RWPE1 (cell line): ENCODE measurements at regions not wholly inside any gene's neighbourhood (a gene's known extent, or its start where the extent isn't known, plus 50 kb on each side); places are given as distances from the start of the nearest gene placed in this dataset.

Source experiments
- CTCF ChIA-PET: fragments of 350-600 bp; sonication (Branson Sonifier 250); formaldehyde crosslinking; extraction: SDS; loops from one replicate; lab custom pipeline; 2021; lab: Yijun Ruan, JAX
- POLR2A ChIA-PET: fragments of 400-600 bp; formaldehyde crosslinking; extraction: SDS; loops from one replicate; lab custom pipeline; 2020; ENCODE audit warnings: antibody characterized with exemption; ENCODE audit not compliant: low non-redundant PET; lab: Yijun Ruan, JAX
- DNase-seq: peaks from one replicate; pipeline ENCODE4 v3.0.0; 2012; ENCODE audit warnings: low spot score
- H3K27ac ChIP-seq: fragments of 450-650 bp; 2 replicates; pipeline ENCODE4 v1.5.1; 2017
- CTCF ChIP-seq: fragments of 450-650 bp; conservative IDR thresholded peaks from 2 replicates; pipeline ENCODE4 v1.5.1; 2017; ENCODE audit warnings: low read depth, mild to moderate bottlenecking

- no peak for TF ChIP-seq CTCF
- ChIA-PET CTCF (no interaction called here), POLR2A (no interaction called here)
- no peak overlapping the region for H3K27ac ChIP-seq
- DNase-seq = no peak
These were observed 391.0 kb upstream of the PTPRD start for GRCh38 chr9:11003836-11004235.

- POLR2A ChIA-PET = no interaction called here
- CTCF ChIA-PET = no interaction called here
- H3K27ac ChIP-seq = no peak overlapping the region
- TF ChIP-seq CTCF = no peak
- DNase-seq = no peak
These were observed 398.9 kb upstream of the PTPRD start for GRCh38 chr9:11011696-11012095.

- DNase-seq = peak; percentile 20
- CTCF ChIA-PET = no interaction called here
- H3K27ac ChIP-seq = no peak overlapping the region
- POLR2A ChIA-PET = no interaction called here
- TF ChIP-seq CTCF = no peak
These were observed 403.3 kb upstream of the PTPRD start for GRCh38 chr9:11016081-11016480.

GRCh38 chr9:11023201-11023600 is 410.4 kb upstream of the PTPRD start:
- ChIA-PET CTCF (no interaction called here), POLR2A (no interaction called here)
- no peak overlapping the region for H3K27ac ChIP-seq
- TF ChIP-seq CTCF = no peak
- DNase-seq = no peak

GRCh38 chr9:11025775-11026174 is 413.0 kb upstream of the PTPRD start:
- ChIA-PET CTCF (interaction anchor here (0.8 kb wide), 1 partner anchor 1172 kb away, joined by 3 read pairs; no protein-coding TSS in a partner anchor), POLR2A (no interaction called here)
- no peak for TF ChIP-seq CTCF
- no peak for DNase-seq
- no peak overlapping the region for H3K27ac ChIP-seq

GRCh38 chr9:11038366-11038765 is 425.6 kb upstream of the PTPRD start:
- ChIA-PET POLR2A (no interaction called here), CTCF (no interaction called here)
- no peak for TF ChIP-seq CTCF
- no peak for DNase-seq
- no peak overlapping the region for H3K27ac ChIP-seq

- H3K27ac ChIP-seq = no peak overlapping the region
- CTCF ChIA-PET = no interaction called here
- TF ChIP-seq CTCF = no peak
These were observed 426.2 kb upstream of the PTPRD start for GRCh38 chr9:11039006-11039405.

More at GRCh38 chr9:11039006-11039405, 426.2 kb upstream of the PTPRD start:
- DNase-seq = no peak
- POLR2A ChIA-PET = no interaction called here
